ENCODE measurements at regions not wholly inside any gene's neighbourhood (a gene's known extent, or its start where the extent isn't known, plus 50 kb on each side); places are given as distances from the start of the nearest gene placed in this dataset.
"Not testable (repeated sequence)": the region's sequence is repeated elsewhere in the genome, so short reads cannot be mapped to it uniquely, and the experiment has no call there.

- no peak for DNase-seq (ENCODE audit: low read depth)
- no peak overlapping the region for H3K4me3 ChIP-seq (ENCODE audit: low read depth, low read length)
- TF ChIP-seq CTCF (conservative IDR thresholded peaks at IDR 0.05; ENCODE audit: low read depth, low read length), result no peak
Observed at GRCh38 chr2:123853161-123853560, 171.9 kb upstream of the CNTNAP5 start.

GRCh38 chr2:123859031-123859430 lies 166.1 kb upstream of the CNTNAP5 start:
- not testable (repeated sequence) for H3K4me3 ChIP-seq (ENCODE audit: low read depth, low read length); DNase-seq (ENCODE audit: low read depth)

DNA sequence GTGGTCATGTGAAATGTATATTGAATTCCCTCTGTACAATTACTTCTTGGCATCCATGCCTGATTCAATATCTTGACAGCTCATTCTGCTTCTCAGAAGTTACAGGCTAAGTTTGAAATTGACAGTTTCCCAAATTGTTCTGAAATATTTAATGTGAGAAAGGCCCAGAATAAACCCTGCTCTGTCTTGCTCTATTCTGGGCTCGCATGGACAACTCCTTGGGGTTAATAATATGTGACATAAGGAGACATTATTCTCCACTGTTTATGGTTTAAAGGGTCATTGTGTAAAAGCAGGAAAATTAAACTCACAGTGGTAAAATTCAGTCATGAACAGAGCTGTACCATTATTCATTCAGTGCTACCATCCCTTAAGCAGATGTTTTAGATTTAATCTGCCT lies 160.7 kb upstream of the CNTNAP5 start:
- DNase-seq (ENCODE audit: low read depth), result no peak
- no peak overlapping the region for H3K4me3 ChIP-seq (ENCODE audit: low read depth, low read length)
- TF ChIP-seq CTCF (conservative IDR thresholded peaks at IDR 0.05; ENCODE audit: low read depth, low read length), result no peak

DNA sequence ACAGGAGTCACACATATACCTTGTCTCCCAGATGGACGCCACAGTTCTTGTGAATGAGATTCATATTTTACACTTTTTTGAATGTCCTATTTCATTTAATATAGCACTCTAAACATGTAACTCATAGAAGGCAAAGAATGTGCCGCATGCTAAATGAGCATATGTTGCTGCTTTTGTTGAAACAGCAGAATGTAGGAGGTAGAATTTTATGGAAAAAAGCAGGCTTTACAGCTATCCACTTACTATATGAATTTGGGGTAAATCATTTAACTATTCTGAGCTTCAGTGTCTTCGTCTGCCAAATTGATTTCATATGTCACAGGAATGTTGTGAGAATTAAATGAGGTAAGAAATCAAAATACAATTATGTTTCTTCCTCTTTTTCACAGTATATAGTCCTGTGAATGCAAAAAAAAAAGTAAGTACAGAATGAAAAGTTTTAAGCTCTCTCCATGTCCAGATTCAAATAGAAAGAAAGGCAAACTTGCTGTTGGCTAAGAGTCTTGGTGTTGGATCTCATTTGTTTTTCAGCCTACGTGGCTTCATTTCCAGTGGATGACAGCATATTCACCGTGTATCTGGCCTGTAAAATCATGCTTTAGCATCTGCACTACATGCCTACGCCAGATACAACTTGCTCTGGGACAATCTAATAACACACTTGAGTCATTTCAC lies 154.7 kb upstream of the CNTNAP5 start:
- no peak overlapping the region for H3K4me3 ChIP-seq (ENCODE audit: low read depth, low read length)
- no peak for TF ChIP-seq CTCF (conservative IDR thresholded peaks at IDR 0.05; ENCODE audit: low read depth, low read length)
- no peak for DNase-seq (ENCODE audit: low read depth)

GRCh38 chr2:123870881-123871276 lies 154.2 kb upstream of the CNTNAP5 start:
- no peak for DNase-seq (ENCODE audit: low read depth)
- H3K4me3 ChIP-seq (ENCODE audit: low read depth, low read length), result no peak overlapping the region
- TF ChIP-seq CTCF (conservative IDR thresholded peaks at IDR 0.05; ENCODE audit: low read depth, low read length), result no peak

DNA sequence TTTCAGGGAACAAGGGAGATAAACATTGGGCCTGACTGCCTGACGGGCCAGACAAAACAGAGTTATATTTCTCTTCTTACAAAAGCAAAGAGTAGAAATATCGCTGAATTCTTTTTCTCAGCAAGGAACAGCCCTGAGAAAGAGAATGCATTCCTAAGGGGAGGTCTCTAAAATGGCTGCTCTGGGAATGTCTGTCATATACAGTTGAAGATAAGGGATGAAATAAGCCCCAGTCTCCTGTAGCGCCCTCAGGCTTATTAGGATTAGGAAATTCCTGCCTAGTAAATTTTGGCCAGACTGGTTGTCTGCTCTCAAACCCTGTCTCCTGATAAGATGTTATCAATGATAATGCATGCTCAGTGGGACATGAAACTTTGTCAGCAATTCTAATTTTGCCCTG lies 134.9 kb upstream of the CNTNAP5 start:
- no peak for TF ChIP-seq CTCF (conservative IDR thresholded peaks at IDR 0.05; ENCODE audit: low read depth, low read length)
- no peak overlapping the region for H3K4me3 ChIP-seq (ENCODE audit: low read depth, low read length)
- DNase-seq (ENCODE audit: low read depth), result no peak

DNA sequence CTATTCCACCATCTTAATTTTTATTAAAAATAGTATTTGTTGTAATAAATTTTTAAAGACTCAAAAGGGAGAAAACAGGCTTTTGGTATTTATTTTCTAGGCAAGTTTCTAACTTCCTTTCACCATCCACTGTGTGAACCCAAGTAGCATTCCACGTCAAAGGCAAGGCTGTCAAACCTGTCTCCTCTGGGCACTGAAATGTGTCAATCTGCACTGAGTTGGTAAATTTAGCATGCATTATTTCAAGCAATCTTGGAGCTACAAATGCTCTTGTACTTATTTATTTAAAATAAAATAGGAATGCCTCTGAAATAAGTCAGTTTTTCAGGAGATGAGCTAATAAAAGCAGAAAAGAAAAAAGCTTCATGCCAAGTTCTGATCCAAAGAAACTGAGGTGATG lies 130.9 kb upstream of the CNTNAP5 start:
- no peak for TF ChIP-seq CTCF (conservative IDR thresholded peaks at IDR 0.05; ENCODE audit: low read depth, low read length)
- no peak for DNase-seq (ENCODE audit: low read depth)
- H3K4me3 ChIP-seq (ENCODE audit: low read depth, low read length), result no peak overlapping the region

All from choroid plexus epithelial cell (primary cell).